Sigmoid colon (tissue), 6 donors: ENCODE measurements at regions not wholly inside any gene's neighbourhood (a gene's known extent, or its start where the extent isn't known, plus 50 kb on each side); places are given as distances from the start of the nearest gene placed in this dataset.
"Not testable (repeated sequence)": the region's sequence is repeated elsewhere in the genome, so short reads cannot be mapped to it uniquely, and the experiment has no call there.

Source experiments
- DNase-seq: peaks from one replicate; pipeline ENCODE4 v3.0.0-alpha.2; 2019
- H3K27ac ChIP-seq, 4 donors: fragments of 200-600 bp; sonication (generic); one replicate each; pipeline ENCODE4 v1.5.1; 2016 to 2019; ENCODE audit warnings: mild to moderate bottlenecking in 1 of 4
- H3K27me3 ChIP-seq, 3 donors: fragments of 200-600 bp; sonication (generic); one replicate each; pipeline ENCODE4 v1.5.1; 2019; ENCODE audit warnings: mild to moderate bottlenecking in 1 of 3
- H3K36me3 ChIP-seq, 4 donors: fragments of 200-600 bp; sonication (generic); one replicate each; pipeline ENCODE4 v1.5.1; 2016 to 2019
- H3K4me1 ChIP-seq, 4 donors: fragments of 200-600 bp; sonication (generic); one replicate each; pipeline ENCODE4 v1.5.1; 2017 to 2019
- H3K4me3 ChIP-seq, 4 donors: fragments of 200-600 bp; sonication (generic); one replicate each; pipeline ENCODE4 v1.5.1; 2017 to 2019; ENCODE audit warnings: mild to moderate bottlenecking in 2 of 4, moderate library complexity in 1 of 4
- H3K9me3 ChIP-seq, 4 donors: fragments of 200-600 bp in 3 of 4; sonication (generic) in 3 of 4; one replicate each; pipeline versions ENCODE4 v1.5.1 to v1.6.1; 2013 to 2019
- CTCF ChIP-seq, 4 experiments: fragments of 450-650 bp in 3 of 4; fragments of 200-600 bp in 1 of 4; IDR thresholded peaks; one replicate each; pipeline ENCODE4 v1.5.1; 2016 to 2019; ENCODE audit warnings: antibody characterized with exemption in 4 of 4, mild to moderate bottlenecking in 3 of 4, moderate library complexity in 2 of 4
- EP300 ChIP-seq, 4 donors: sonication (generic); formaldehyde crosslinking; IDR thresholded peaks; one replicate each; pipeline ENCODE4 v1.6.1; 2017; ENCODE audit warnings: antibody characterized with exemption in 4 of 4
- POLR2A ChIP-seq, 2 donors: fragments of 450-650 bp; IDR thresholded peaks; one replicate each; pipeline ENCODE4 v1.6.1; 2016; ENCODE audit warnings: antibody characterized with exemption in 2 of 2, mild to moderate bottlenecking in 2 of 2, moderate library complexity in 2 of 2
- POLR2AphosphoS5 ChIP-seq, 4 donors: sonication (generic); formaldehyde crosslinking; IDR thresholded peaks; one replicate each; pipeline ENCODE4 v1.6.1; 2017; ENCODE audit warnings: antibody characterized with exemption in 4 of 4
- WGBS, 2 donors: extraction: QIAGEN DNeasy Blood & Tissue Kit; methylation state at CpG; one replicate each; pipeline ENCODE4 v1.1.7; 2013; 5-methylcytosine and 5-hydroxymethylcytosine counted together
- intact Hi-C: fragments of 100-400 bp; cut with DNase I; formaldehyde crosslinking; loops from one replicate; pipeline ENCODE4 v1.15.1; 2023
- donor health status: healthy with polysubstance abuse.
- donor health status: healthy.

DNA sequence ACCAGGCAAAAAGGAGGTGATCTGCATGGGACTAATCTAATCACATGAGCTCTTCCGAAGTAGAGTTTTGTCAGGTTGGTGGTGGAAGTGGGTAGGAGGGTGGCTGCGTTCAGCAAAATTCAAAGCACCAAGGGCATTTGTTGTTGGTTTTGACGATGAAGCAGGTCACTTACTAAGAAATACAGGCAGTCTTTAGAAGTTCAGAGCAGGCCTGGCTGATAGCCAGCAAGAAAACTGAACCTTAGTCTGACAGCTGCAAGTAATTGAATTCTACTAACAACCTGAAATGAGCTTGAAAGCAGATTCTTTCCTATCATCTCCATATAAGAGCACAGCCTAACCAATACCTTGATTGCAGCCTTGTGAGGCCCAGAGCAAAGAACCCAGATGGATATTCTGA is 505.8 kb downstream of the KLHL13 start:
- no peak overlapping the region for H3K4me3 ChIP-seq
- H3K4me1 ChIP-seq, result no peaks in the 10 kb centered on the region
- H3K9me3 ChIP-seq, result no peaks in the 10 kb centered on the region
- intact Hi-C loops, result no loop called here
- 87 to 91% methylated on average over 3 of the region's 3 CpGs for whole genome bisulfite sequencing, 2 donors
- no peaks in the 10 kb centered on the region for H3K27me3 ChIP-seq
- no peak overlapping the region for H3K27ac ChIP-seq
- H3K36me3 ChIP-seq, result no peaks in the 10 kb centered on the region
- no peak for DNase-seq
- TF ChIP-seq POLR2AphosphoS5 (IDR thresholded peaks at IDR 0.05) (no peak), EP300 (IDR thresholded peaks at IDR 0.05) (no peak), CTCF (IDR thresholded peaks at IDR 0.05) (no peak), POLR2A (IDR thresholded peaks at IDR 0.05) (no peak)

- H3K27ac ChIP-seq, result no peak overlapping the region
- TF ChIP-seq CTCF (IDR thresholded peaks at IDR 0.05) (no peak), EP300 (IDR thresholded peaks at IDR 0.05) (no peak), POLR2AphosphoS5 (IDR thresholded peaks at IDR 0.05) (no peak), POLR2A (IDR thresholded peaks at IDR 0.05) (no peak)
- H3K4me3 ChIP-seq, result no peak overlapping the region
- H3K4me1 ChIP-seq, result no peaks in the 10 kb centered on the region
- no peaks in the 10 kb centered on the region for H3K27me3 ChIP-seq
- intact Hi-C loops, result no loop called here
- DNase-seq, result no peak
- WGBS, 2 donors, result 80 to 91% methylated on average over 3 of the region's 3 CpGs
- no peaks in the 10 kb centered on the region for H3K9me3 ChIP-seq
- H3K36me3 ChIP-seq, result no peaks in the 10 kb centered on the region
These were observed 506.6 kb downstream of the KLHL13 start for GRCh38 chrX:117610049-117610448.

- TF ChIP-seq POLR2AphosphoS5 (IDR thresholded peaks at IDR 0.05) (no peak), CTCF (IDR thresholded peaks at IDR 0.05) (no peak), POLR2A (IDR thresholded peaks at IDR 0.05) (no peak), EP300 (IDR thresholded peaks at IDR 0.05) (no peak)
- no peaks in the 10 kb centered on the region for H3K9me3 ChIP-seq
- intact Hi-C loops, result no loop called here
These were observed 509.0 kb downstream of the KLHL13 start for GRCh38 chrX:117607561-117607960.

DNA sequence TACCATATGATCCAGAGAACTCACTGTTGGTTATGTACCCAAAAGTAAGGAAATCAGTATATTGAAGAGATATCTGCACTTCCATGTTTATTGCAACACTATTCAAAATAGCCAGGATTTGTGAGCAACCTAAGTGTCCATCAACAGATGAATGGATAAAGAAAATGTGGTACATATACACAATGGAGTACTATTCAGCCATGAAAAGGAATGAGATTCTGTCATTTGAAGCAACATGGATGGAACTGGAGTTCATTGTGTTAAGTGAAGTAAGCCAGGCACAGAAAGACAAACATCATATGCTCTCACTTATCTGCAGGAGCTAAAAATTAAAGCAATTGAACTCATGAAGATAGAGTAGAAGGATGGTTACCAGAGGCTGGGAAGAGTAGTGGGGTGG is 510.5 kb downstream of the KLHL13 start:
- H3K4me3 ChIP-seq, DNase-seq, H3K36me3 ChIP-seq, H3K27me3 ChIP-seq, H3K4me1 ChIP-seq, H3K9me3 ChIP-seq, intact Hi-C loops, H3K27ac ChIP-seq: not testable (repeated sequence)

More at GRCh38 chrX:117607561-117607960, 509.0 kb downstream of the KLHL13 start:
- Histone ChIP-seq H3K27ac (no peak overlapping the region), H3K36me3 (no peaks in the 10 kb centered on the region), H3K4me3 (no peak overlapping the region), H3K4me1 (no peaks in the 10 kb centered on the region), H3K27me3 (no peaks in the 10 kb centered on the region)
- no peak for DNase-seq

DNA sequence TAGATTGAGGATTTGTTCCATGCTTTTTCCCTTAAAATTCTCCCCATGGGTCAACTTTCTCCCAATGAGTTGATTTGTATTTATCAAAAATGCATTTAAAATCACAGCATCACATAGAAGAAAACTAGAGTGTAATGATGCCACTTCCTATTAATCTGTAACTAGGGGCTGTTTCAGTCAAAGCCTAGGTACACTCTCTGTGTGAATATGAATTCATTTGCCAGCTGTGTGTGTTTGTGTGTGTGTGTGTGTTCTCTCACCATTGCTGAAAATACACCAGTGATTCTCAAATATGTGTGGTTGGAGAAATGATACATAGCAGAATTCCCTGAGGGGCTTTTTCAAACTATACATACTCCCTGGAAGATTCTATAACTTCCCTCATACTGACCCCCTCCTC is 546.5 kb downstream of the KLHL13 start:
- Histone ChIP-seq H3K4me1 (no peaks in the 10 kb centered on the region), H3K36me3 (no peaks in the 10 kb centered on the region), H3K27ac (no peak overlapping the region), H3K27me3 (no peaks in the 10 kb centered on the region), H3K4me3 (no peak overlapping the region), H3K9me3 (no peaks in the 10 kb centered on the region)
- intact Hi-C loops, result no loop called here
- DNase-seq, result no peak
- TF ChIP-seq EP300 (IDR thresholded peaks at IDR 0.05) (no peak), POLR2AphosphoS5 (IDR thresholded peaks at IDR 0.05) (no peak), POLR2A (IDR thresholded peaks at IDR 0.05) (no peak)

DNA sequence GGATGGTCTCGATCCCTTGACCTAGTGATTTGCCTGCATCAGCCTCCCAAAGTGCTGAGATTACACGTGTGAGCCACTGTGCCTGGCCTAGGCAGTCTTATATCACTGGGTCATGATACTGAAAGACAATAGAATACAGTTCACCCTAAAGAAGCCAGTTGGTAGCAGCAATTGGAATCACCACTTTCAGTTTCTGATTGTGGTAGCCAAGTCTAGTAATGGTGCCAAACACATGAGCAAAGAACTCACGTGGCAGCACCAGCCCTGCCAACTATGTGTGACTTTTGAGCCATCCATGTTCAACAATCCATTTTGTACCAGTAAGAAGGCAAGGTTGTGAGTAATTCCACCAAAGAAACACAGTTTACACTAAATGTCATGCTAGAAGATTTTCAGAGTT is 548.4 kb downstream of the KLHL13 start:
- no peaks in the 10 kb centered on the region for H3K9me3 ChIP-seq
- TF ChIP-seq EP300 (IDR thresholded peaks at IDR 0.05) (no peak), POLR2A (IDR thresholded peaks at IDR 0.05) (no peak), POLR2AphosphoS5 (IDR thresholded peaks at IDR 0.05) (no peak)
- no peaks in the 10 kb centered on the region for H3K4me1 ChIP-seq
- no peak overlapping the region for H3K4me3 ChIP-seq
- no peak for DNase-seq
- no peaks in the 10 kb centered on the region for H3K36me3 ChIP-seq
- no peaks in the 10 kb centered on the region for H3K27me3 ChIP-seq
- intact Hi-C loops, result no loop called here
- WGBS, 2 donors, result 45 to 69% methylated on average over 3 of the region's 3 CpGs
- no peak overlapping the region for H3K27ac ChIP-seq
